ENCODE measurements at regions not wholly inside any gene's neighbourhood (a gene's known extent, or its start where the extent isn't known, plus 50 kb on each side); places are given as distances from the start of the nearest gene placed in this dataset.

- ChIA-PET CTCF (interaction anchor here (0.8 to 5.3 kb wide), 7 partner anchors 10 to 1287 kb away, joined by 3 to 49 read pairs (median 5); no protein-coding TSS in a partner anchor), POLR2A (no interaction called here)
- peak overlapping the region; percentile 22 for H3K27ac Mint-ChIP-seq
- peaks cover 19% of the 10 kb centered on the region for H3K4me1 Mint-ChIP-seq (ENCODE audit: low read depth)
- H3K9me3 Mint-ChIP-seq: no peaks in the 10 kb centered on the region
- H3K36me3 Mint-ChIP-seq (ENCODE audit: low read depth): no peaks in the 10 kb centered on the region
- TF ChIP-seq CTCF (IDR thresholded peaks at IDR 0.05): no peak
- intact Hi-C loops (cut with micrococcal nuclease): no loop called here
- peak; percentile 89 for ATAC-seq
- H3K4me3 Mint-ChIP-seq: no peak overlapping the region
- DNase-seq: peak; percentile 64
- peaks cover 2% of the 10 kb centered on the region for H3K27me3 Mint-ChIP-seq
Measured at GRCh38 chr18:5058768-5059695, 138.0 kb downstream of the AKAIN1 start.

DNA sequence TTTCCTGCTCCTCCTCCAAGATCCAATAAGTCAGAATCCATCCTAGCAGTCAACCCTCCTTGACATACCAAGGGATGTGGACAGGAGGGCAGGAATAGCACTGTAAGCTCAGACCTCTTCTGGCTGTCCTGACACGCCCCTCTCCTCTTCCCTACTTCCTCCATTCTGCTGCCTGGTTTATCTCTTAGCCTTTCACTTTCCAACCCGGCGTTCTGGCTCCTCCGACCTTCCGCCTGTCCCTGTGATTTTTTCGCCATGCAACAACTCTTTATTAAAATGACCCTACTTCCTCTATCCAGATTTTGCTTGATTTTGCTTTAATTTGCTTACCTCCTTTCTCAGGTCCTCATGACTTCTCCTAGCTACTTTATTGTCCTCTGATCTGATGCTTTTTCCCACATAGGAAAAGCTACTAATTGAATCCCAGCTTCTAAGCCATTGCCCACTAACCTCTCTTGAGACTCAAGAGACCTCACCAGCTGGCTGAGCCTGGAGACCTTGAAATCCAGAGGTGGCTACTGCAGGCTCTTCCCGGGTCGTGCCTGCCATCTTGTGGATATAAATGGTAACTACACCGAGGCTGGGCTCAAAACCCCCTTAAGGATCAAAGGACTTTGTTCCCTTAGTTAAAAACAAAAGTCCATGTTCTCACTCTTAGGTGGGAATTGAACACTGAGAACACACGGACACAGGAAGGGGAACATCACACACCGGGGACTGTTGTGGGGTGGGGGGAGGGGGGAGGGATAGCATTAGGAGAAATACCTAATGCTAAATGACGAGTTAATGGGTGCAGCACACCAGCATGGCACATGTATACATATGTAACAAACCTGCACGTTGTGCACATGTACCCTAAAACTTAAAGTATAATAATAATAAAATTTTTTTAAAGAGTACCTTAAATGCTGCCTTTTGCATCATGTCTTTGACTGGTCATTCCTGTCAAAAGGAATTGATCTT lies 139.4 kb downstream of the AKAIN1 start:
- H3K27me3 Mint-ChIP-seq: peaks cover 2% of the 10 kb centered on the region
- H3K27ac Mint-ChIP-seq: no peak overlapping the region
- ATAC-seq (peak; percentile 78), DNase-seq (peak; percentile 68)
- no peaks in the 10 kb centered on the region for H3K36me3 Mint-ChIP-seq (ENCODE audit: low read depth)
- no peak overlapping the region for H3K4me3 Mint-ChIP-seq
- peak; percentile 77 for TF ChIP-seq CTCF (IDR thresholded peaks at IDR 0.05)
- intact Hi-C loops (cut with micrococcal nuclease): no loop called here
- no peaks in the 10 kb centered on the region for H3K9me3 Mint-ChIP-seq
- CTCF ChIA-PET: interaction anchor here (0.6 to 5.3 kb wide), 16 partner anchors 9 to 1286 kb away, joined by 3 to 49 read pairs (median 3); no protein-coding TSS in a partner anchor
- peaks cover 19% of the 10 kb centered on the region for H3K4me1 Mint-ChIP-seq (ENCODE audit: low read depth)
- POLR2A ChIA-PET: no interaction called here

- no peak for TF ChIP-seq CTCF (IDR thresholded peaks at IDR 0.05)
- DNase-seq (no peak), ATAC-seq (no peak)
- Mint-ChIP-seq H3K4me1 (ENCODE audit: low read depth) (peaks cover 1% of the 10 kb centered on the region), H3K4me3 (no peak overlapping the region), H3K36me3 (ENCODE audit: low read depth) (no peaks in the 10 kb centered on the region), H3K27ac (no peak overlapping the region), H3K9me3 (no peaks in the 10 kb centered on the region), H3K27me3 (peaks cover 2% of the 10 kb centered on the region)
- CTCF ChIA-PET: no interaction called here
- POLR2A ChIA-PET: no interaction called here
- intact Hi-C loops (cut with micrococcal nuclease): no loop called here
Measured at GRCh38 chr18:5052491-5052890, 144.6 kb downstream of the AKAIN1 start.

GRCh38 chr18:5051207-5051606 lies 145.8 kb downstream of the AKAIN1 start:
- Mint-ChIP-seq H3K9me3 (no peaks in the 10 kb centered on the region), H3K27ac (no peak overlapping the region), H3K4me1 (ENCODE audit: low read depth) (no peaks in the 10 kb centered on the region), H3K36me3 (ENCODE audit: low read depth) (no peaks in the 10 kb centered on the region), H3K4me3 (no peak overlapping the region), H3K27me3 (no peaks in the 10 kb centered on the region)
- DNase-seq (no peak), ATAC-seq (no peak)
- intact Hi-C loops (cut with micrococcal nuclease): no loop called here
- CTCF ChIA-PET: interaction anchor here (1.3 kb wide), 1 partner anchor 944 kb away, joined by 3 read pairs; no protein-coding TSS in a partner anchor
- POLR2A ChIA-PET: no interaction called here
- no peak for TF ChIP-seq CTCF (IDR thresholded peaks at IDR 0.05)

Measured in activated CD8-positive, alpha-beta T cell treated with anti-CD3 and anti-CD28 coated beads for 36 hours (primary cell).